Liver (tissue), 8 donors: ENCODE measurements at regions not wholly inside any gene's neighbourhood (a gene's known extent, or its start where the extent isn't known, plus 50 kb on each side); places are given as distances from the start of the nearest gene placed in this dataset.

Experiments
- DNase-seq: peaks from one replicate; pipeline ENCODE4 v3.0.0-alpha.2; 2017; ENCODE audit warnings: low spot score
- H3K27ac ChIP-seq, 2 donors: one replicate each; pipeline ENCODE4 v1.7.0; 2013; ENCODE audit warnings: inconsistent platforms in 2 of 2, low read length in 2 of 2, control low read depth in 1 of 2, low read depth in 1 of 2, mild to moderate bottlenecking in 1 of 2
- H3K27me3 ChIP-seq, 4 donors: one replicate each; pipeline versions ENCODE4 v1.6.1 to v1.7.0; 2013; ENCODE audit warnings: low read length in 3 of 4, inconsistent platforms in 1 of 4, mild to moderate bottlenecking in 1 of 4, moderate library complexity in 1 of 4; ENCODE audit not compliant: control insufficient read depth in 4 of 4, insufficient read depth in 4 of 4
- H3K36me3 ChIP-seq, 4 donors: one replicate each; pipeline versions ENCODE4 v1.6.1 to v1.7.0; 2013; ENCODE audit warnings: low read length in 3 of 4, mild to moderate bottlenecking in 3 of 4, low read depth in 1 of 4, moderate library complexity in 1 of 4; ENCODE audit not compliant: control insufficient read depth in 4 of 4, insufficient read depth in 3 of 4
- H3K4me1 ChIP-seq, 4 donors: one replicate each; pipeline versions ENCODE4 v1.6.1 to v1.7.0; 2013; ENCODE audit warnings: low read length in 3 of 4, mild to moderate bottlenecking in 3 of 4, moderate library complexity in 1 of 4; ENCODE audit not compliant: control insufficient read depth in 4 of 4, insufficient read depth in 4 of 4
- H3K4me3 ChIP-seq, 3 donors: one replicate each; pipeline versions ENCODE4 v1.6.1 to v1.7.0; 2013; ENCODE audit warnings: low read length in 3 of 3, control low read depth in 1 of 3, low read depth in 1 of 3, mild to moderate bottlenecking in 1 of 3
- H3K9ac ChIP-seq, 2 donors: one replicate each; pipeline ENCODE4 v1.7.0; 2013; ENCODE audit warnings: low read length in 2 of 2, mild to moderate bottlenecking in 2 of 2, moderate library complexity in 2 of 2, control low read depth in 1 of 2, low read depth in 1 of 2
- H3K9me3 ChIP-seq, 4 donors: one replicate each; pipeline versions ENCODE4 v1.6.1 to v1.7.0; 2013; ENCODE audit warnings: low read length in 3 of 4; ENCODE audit not compliant: control insufficient read depth in 4 of 4
- ATF3 ChIP-seq: IDR thresholded peaks from 2 replicates; pipeline ENCODE4 v1.6.1; 2016; ENCODE audit warnings: antibody characterized with exemption
- EGR1 ChIP-seq, 2 donors: IDR thresholded peaks; 2 replicates each; pipeline ENCODE4 v1.6.1; 2016 to 2018; ENCODE audit warnings: antibody characterized with exemption in 2 of 2, low read depth in 2 of 2
- FOXA1 ChIP-seq: IDR thresholded peaks from 2 replicates; pipeline ENCODE4 v1.6.1; 2016; ENCODE audit warnings: antibody characterized with exemption
- FOXA2 ChIP-seq: IDR thresholded peaks from 2 replicates; pipeline ENCODE4 v1.6.1; 2016; ENCODE audit warnings: antibody characterized with exemption
- GABPA ChIP-seq, 2 donors: IDR thresholded peaks in 1 of 2; conservative IDR thresholded peaks in 1 of 2; 2 replicates each; pipeline ENCODE4 v1.6.1; 2016; ENCODE audit warnings: antibody characterized with exemption in 2 of 2, mild to moderate bottlenecking in 1 of 2, moderate library complexity in 1 of 2
- HNF4A ChIP-seq, 2 donors: conservative IDR thresholded peaks; 2 replicates each; pipeline ENCODE4 v1.6.1; 2016; ENCODE audit warnings: antibody characterized with exemption in 2 of 2, mild to moderate bottlenecking in 2 of 2
- HNF4G ChIP-seq: IDR thresholded peaks from 2 replicates; pipeline ENCODE4 v1.6.1; 2016; ENCODE audit warnings: antibody characterized with exemption
- JUND ChIP-seq, 2 donors: IDR thresholded peaks; 2 replicates each; pipeline ENCODE4 v1.6.1; 2016; ENCODE audit warnings: antibody characterized with exemption in 2 of 2
- MAX ChIP-seq: IDR thresholded peaks from 2 replicates; pipeline ENCODE4 v1.6.1; 2016; ENCODE audit warnings: antibody characterized with exemption
- NR2F2 ChIP-seq: IDR thresholded peaks from 2 replicates; pipeline ENCODE4 v1.6.1; 2016; ENCODE audit warnings: antibody characterized with exemption
- RAD21 ChIP-seq, 2 donors: IDR thresholded peaks; 2 replicates each; pipeline ENCODE4 v1.6.1; 2016; ENCODE audit warnings: antibody characterized with exemption in 2 of 2, mild to moderate bottlenecking in 2 of 2
- RXRA ChIP-seq, 2 donors: IDR thresholded peaks; 2 replicates each; pipeline ENCODE4 v1.6.1; 2017 to 2018; ENCODE audit warnings: antibody characterized with exemption in 2 of 2, mild to moderate bottlenecking in 1 of 2
- SP1 ChIP-seq: IDR thresholded peaks from 2 replicates; pipeline ENCODE4 v1.6.1; 2018; ENCODE audit warnings: antibody characterized with exemption, mild to moderate bottlenecking
- TAF1 ChIP-seq: conservative IDR thresholded peaks from 2 replicates; pipeline ENCODE4 v1.6.1; 2016; ENCODE audit warnings: antibody characterized with exemption, mild to moderate bottlenecking
- YY1 ChIP-seq: IDR thresholded peaks from 2 replicates; pipeline ENCODE4 v1.6.1; 2016; ENCODE audit warnings: antibody characterized with exemption, mild to moderate bottlenecking
- ZBTB33 ChIP-seq: IDR thresholded peaks from 2 replicates; pipeline ENCODE4 v1.6.1; 2016; ENCODE audit warnings: antibody characterized with exemption
- WGBS: extraction: QIAGEN DNeasy Blood & Tissue Kit; methylation state at CpG from one replicate; pipeline ENCODE4 v1.1.7; 2013; 5-methylcytosine and 5-hydroxymethylcytosine counted together
- TF ChIP-seq, protein P1 (sequence below): fragments of 150-350 bp; IDR thresholded peaks from 2 replicates; pipeline ENCODE4 v1.5.1; 2017; ENCODE audit warnings: improper control_type of control experiment, low read depth, low read length; ENCODE audit not compliant: missing input control
- TF ChIP-seq, protein P2 (sequence below): IDR thresholded peaks from 2 replicates; pipeline ENCODE4 v1.6.1; 2016; ENCODE audit warnings: antibody characterized with exemption, mild to moderate bottlenecking
- donor health status: healthy.
- donor health status: healthy.
- donor health status: healthy.
- donor health status: healthy.
- donor health status: healthy.

DNA sequence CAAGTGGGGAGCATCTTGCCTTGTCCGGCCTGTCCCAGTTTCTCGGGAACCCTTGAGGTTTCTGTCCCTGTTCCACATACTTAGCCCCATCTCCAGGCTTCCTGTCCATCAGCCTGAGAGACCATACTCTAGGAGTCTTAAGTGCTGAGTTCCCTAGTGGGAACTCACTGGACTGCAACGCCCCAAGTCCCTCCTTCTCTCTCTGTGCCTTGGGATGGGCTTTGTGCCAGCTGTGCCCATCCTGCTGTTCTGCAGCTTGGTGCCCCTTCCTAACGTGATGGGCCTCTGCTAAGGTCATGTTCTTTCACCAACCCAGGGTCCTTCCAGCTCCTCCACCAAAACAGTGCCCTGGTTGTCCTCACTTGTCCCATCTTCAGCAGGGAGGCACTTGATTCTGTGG, 222.3 kb upstream of the ANKRD55 start:
- H3K36me3 ChIP-seq = no peaks in the 10 kb centered on the region
- 91% methylated on average over 4 of the region's 4 CpGs for WGBS
- no peaks in the 10 kb centered on the region for H3K27me3 ChIP-seq
- DNase-seq = no peak
- no peaks in the 10 kb centered on the region for H3K9me3 ChIP-seq
- H3K27ac ChIP-seq = no peak overlapping the region
- TF ChIP-seq ATF3 (no peak), TAF1 (no peak)
- no peaks in the 10 kb centered on the region for H3K4me1 ChIP-seq
- no peak overlapping the region for H3K9ac ChIP-seq
- no peak overlapping the region for H3K4me3 ChIP-seq

DNA sequence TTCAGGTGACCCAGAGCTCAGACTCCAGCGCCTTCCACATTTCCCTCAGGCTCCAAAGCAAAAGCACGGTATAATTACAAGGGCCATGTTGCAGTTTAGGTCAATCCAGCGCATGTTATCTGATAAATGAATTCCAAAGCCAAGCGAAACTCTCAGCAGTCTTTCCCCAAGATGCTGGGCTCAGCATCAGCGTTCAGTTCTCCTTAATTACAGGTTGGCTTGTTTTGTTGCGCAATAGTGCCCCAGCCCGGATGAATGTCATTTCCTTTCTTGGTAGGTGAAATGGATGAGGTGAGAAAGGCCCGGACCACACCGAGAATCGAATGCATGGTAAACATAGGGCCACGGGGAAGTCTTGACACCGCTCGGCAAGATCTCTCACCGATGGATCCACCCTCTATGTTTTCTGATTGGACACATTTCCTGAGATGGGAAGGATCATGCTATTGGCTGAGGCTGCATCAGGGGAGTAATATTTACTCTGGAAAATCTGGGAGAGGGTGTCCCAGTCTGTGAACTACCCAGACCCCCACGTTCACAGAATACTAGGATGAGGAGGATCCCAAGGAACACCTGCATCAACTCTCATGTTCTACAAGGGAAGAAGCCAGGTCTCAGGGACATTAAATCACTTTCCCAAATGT, 221.2 kb upstream of the ANKRD55 start:
- TF ChIP-seq HNF4A (conservative IDR thresholded peaks at IDR 0.05) (no peak), ATF3 (no peak), RAD21 (IDR thresholded peaks at IDR 0.05) (no peak), NR2F2 (no peak), YY1 (no peak), HNF4G (no peak), ZBTB33 (no peak), FOXA1 (no peak), RXRA (IDR thresholded peaks at IDR 0.05) (no peak), MAX (no peak), JUND (IDR thresholded peaks at IDR 0.05) (no peak), TAF1 (no peak), SP1 (no peak), FOXA2 (no peak), GABPA (IDR thresholded peaks at IDR 0.05 in 1 of 2, conservative IDR thresholded peaks at IDR 0.05 in 1 of 2) (no peak), EGR1 (IDR thresholded peaks at IDR 0.05; ENCODE audit: low read depth in 2 of 2) (no peak)
- TF ChIP-seq, protein P1, sequence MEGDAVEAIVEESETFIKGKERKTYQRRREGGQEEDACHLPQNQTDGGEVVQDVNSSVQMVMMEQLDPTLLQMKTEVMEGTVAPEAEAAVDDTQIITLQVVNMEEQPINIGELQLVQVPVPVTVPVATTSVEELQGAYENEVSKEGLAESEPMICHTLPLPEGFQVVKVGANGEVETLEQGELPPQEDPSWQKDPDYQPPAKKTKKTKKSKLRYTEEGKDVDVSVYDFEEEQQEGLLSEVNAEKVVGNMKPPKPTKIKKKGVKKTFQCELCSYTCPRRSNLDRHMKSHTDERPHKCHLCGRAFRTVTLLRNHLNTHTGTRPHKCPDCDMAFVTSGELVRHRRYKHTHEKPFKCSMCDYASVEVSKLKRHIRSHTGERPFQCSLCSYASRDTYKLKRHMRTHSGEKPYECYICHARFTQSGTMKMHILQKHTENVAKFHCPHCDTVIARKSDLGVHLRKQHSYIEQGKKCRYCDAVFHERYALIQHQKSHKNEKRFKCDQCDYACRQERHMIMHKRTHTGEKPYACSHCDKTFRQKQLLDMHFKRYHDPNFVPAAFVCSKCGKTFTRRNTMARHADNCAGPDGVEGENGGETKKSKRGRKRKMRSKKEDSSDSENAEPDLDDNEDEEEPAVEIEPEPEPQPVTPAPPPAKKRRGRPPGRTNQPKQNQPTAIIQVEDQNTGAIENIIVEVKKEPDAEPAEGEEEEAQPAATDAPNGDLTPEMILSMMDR = no peak
- TF ChIP-seq, protein P2, sequence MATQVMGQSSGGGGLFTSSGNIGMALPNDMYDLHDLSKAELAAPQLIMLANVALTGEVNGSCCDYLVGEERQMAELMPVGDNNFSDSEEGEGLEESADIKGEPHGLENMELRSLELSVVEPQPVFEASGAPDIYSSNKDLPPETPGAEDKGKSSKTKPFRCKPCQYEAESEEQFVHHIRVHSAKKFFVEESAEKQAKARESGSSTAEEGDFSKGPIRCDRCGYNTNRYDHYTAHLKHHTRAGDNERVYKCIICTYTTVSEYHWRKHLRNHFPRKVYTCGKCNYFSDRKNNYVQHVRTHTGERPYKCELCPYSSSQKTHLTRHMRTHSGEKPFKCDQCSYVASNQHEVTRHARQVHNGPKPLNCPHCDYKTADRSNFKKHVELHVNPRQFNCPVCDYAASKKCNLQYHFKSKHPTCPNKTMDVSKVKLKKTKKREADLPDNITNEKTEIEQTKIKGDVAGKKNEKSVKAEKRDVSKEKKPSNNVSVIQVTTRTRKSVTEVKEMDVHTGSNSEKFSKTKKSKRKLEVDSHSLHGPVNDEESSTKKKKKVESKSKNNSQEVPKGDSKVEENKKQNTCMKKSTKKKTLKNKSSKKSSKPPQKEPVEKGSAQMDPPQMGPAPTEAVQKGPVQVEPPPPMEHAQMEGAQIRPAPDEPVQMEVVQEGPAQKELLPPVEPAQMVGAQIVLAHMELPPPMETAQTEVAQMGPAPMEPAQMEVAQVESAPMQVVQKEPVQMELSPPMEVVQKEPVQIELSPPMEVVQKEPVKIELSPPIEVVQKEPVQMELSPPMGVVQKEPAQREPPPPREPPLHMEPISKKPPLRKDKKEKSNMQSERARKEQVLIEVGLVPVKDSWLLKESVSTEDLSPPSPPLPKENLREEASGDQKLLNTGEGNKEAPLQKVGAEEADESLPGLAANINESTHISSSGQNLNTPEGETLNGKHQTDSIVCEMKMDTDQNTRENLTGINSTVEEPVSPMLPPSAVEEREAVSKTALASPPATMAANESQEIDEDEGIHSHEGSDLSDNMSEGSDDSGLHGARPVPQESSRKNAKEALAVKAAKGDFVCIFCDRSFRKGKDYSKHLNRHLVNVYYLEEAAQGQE = no peak
- Histone ChIP-seq H3K4me1 (no peaks in the 10 kb centered on the region), H3K27ac (no peak overlapping the region), H3K36me3 (no peaks in the 10 kb centered on the region), H3K9me3 (no peaks in the 10 kb centered on the region), H3K27me3 (no peaks in the 10 kb centered on the region), H3K9ac (no peak overlapping the region), H3K4me3 (no peak overlapping the region)
- no peak for DNase-seq
- WGBS = 92% methylated on average over 15 of the region's 15 CpGs
